ENCODE measurements at regions not wholly inside any gene's neighbourhood (a gene's known extent, or its start where the extent isn't known, plus 50 kb on each side); places are given as distances from the start of the nearest gene placed in this dataset.

- Histone ChIP-seq H3K4me3 (no peak overlapping the region), H4K20me1 (ENCODE audit: insufficient read depth, poor library complexity, severe bottlenecking) (no peaks in the 10 kb centered on the region), H3K79me2 (no peaks in the 10 kb centered on the region), H3K9me2 (replicated peaks; ENCODE audit: insufficient read depth) (no peaks in the 10 kb centered on the region), H2AFZ (no peak overlapping the region), H3K4me1 (ENCODE audit: insufficient read depth) (no peaks in the 10 kb centered on the region), H3K9me3 (ENCODE audit: low read depth) (no peaks in the 10 kb centered on the region), H3K27ac (no peak overlapping the region), H3K36me3 (replicated peaks; ENCODE audit: insufficient read depth, low read depth) (no peaks in the 10 kb centered on the region), H3K4me2 (no peak overlapping the region), H3K27me3 (no peaks in the 10 kb centered on the region)
- DNase-seq (ENCODE audit: low spot score) = no peak
- TF ChIP-seq EZH2 (IDR thresholded peaks at IDR 0.05; ENCODE audit: borderline replicate concordance) = no peak
- no peak for TF ChIP-seq EZH2phosphoT487 (IDR thresholded peaks at IDR 0.05; ENCODE audit: low read depth, severe bottlenecking, unreplicated experiment)
- no peak for TF ChIP-seq CTCF (IDR thresholded peaks at IDR 0.05; ENCODE audit: poor library complexity)
- 92% methylated on average over 3 of the region's 3 CpGs for WGBS (ENCODE audit: low lambda C conversion rate, missing lambda C conversion rate)
These were observed 235.2 kb upstream of the MSX2 start for GRCh38 chr5:174489215-174489614.

DNA sequence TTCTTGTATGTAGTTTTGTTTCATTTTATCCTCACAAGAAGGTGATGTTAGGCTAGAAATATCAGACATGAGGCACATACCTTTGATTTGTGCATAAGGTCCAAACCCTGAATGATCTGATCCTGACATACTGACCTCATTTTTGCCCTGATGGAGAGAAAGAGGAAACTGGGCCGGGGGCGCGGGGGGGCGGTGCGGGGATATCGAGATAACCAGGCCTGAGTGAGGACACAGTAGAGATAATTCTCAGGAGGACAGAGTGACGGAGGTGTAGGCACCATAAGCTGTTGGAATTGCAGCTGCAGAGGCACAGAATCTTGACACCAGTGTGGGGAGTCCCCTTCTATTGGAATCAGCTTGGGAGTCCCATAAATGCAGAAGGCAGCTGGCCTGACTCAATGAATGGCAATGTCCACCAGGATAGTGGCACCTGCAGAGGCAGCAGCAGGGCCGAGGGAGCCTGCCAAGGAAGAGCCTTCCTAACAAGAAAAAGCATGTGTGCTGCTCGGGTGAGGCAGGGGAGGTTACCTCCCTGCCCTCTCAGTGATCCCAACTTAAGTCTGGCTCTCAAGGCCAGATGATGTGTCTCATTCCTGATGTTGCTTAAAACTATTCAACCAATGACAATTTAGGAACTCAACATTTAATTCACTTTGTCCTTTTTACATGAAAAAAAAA lies 234.3 kb upstream of the MSX2 start:
- 87% methylated on average over 8 of the region's 9 CpGs for WGBS (ENCODE audit: low lambda C conversion rate, missing lambda C conversion rate)
- Histone ChIP-seq H3K79me2 (no peaks in the 10 kb centered on the region), H3K9me2 (replicated peaks; ENCODE audit: insufficient read depth) (no peaks in the 10 kb centered on the region), H3K9me3 (ENCODE audit: low read depth) (no peaks in the 10 kb centered on the region), H2AFZ (no peak overlapping the region), H3K27me3 (no peaks in the 10 kb centered on the region), H3K27ac (no peak overlapping the region), H4K20me1 (ENCODE audit: insufficient read depth, poor library complexity, severe bottlenecking) (no peaks in the 10 kb centered on the region), H3K36me3 (replicated peaks; ENCODE audit: insufficient read depth, low read depth) (no peaks in the 10 kb centered on the region), H3K4me2 (no peak overlapping the region), H3K4me1 (ENCODE audit: insufficient read depth) (no peaks in the 10 kb centered on the region), H3K4me3 (no peak overlapping the region)
- TF ChIP-seq CTCF (IDR thresholded peaks at IDR 0.05; ENCODE audit: poor library complexity) = no peak
- no peak for TF ChIP-seq EZH2 (IDR thresholded peaks at IDR 0.05; ENCODE audit: borderline replicate concordance)
- no peak for TF ChIP-seq EZH2phosphoT487 (IDR thresholded peaks at IDR 0.05; ENCODE audit: low read depth, severe bottlenecking, unreplicated experiment)
- no peak for DNase-seq (ENCODE audit: low spot score)

DNA sequence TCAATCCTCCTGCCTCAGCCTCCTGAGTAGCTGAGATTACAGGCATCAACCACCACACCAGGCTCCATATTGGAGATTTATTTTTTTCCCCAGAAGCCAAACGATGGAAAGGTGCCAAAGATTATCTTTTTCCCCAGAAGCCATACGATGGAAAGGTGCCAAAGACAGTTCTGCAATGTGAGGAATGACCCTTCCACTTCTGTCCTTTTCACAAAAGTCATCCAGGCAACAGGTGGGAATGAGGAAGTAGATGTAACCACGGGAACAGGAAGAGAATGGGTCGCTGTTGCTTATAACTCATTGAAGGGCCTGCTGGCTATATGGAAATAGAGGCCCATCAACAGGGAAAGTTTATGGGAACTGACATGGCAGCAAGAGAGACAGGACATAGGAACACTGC lies 233.7 kb upstream of the MSX2 start:
- no peaks in the 10 kb centered on the region for H3K4me1 ChIP-seq (ENCODE audit: insufficient read depth)
- H3K79me2 ChIP-seq = no peaks in the 10 kb centered on the region
- no peaks in the 10 kb centered on the region for H3K27me3 ChIP-seq
- 86% methylated on average over 4 of the region's 4 CpGs for WGBS (ENCODE audit: low lambda C conversion rate, missing lambda C conversion rate)
- no peaks in the 10 kb centered on the region for H3K36me3 ChIP-seq (replicated peaks; ENCODE audit: insufficient read depth, low read depth)
- no peak overlapping the region for H3K4me2 ChIP-seq
- H2AFZ ChIP-seq = no peak overlapping the region
- H3K9me2 ChIP-seq (replicated peaks; ENCODE audit: insufficient read depth) = no peaks in the 10 kb centered on the region
- H3K9me3 ChIP-seq (ENCODE audit: low read depth) = no peaks in the 10 kb centered on the region
- no peak for DNase-seq (ENCODE audit: low spot score)
- H3K4me3 ChIP-seq = no peak overlapping the region
- no peak overlapping the region for H3K27ac ChIP-seq
- TF ChIP-seq EZH2phosphoT487 (IDR thresholded peaks at IDR 0.05; ENCODE audit: low read depth, severe bottlenecking, unreplicated experiment) = no peak
- TF ChIP-seq CTCF (IDR thresholded peaks at IDR 0.05; ENCODE audit: poor library complexity) = no peak
- no peak for TF ChIP-seq EZH2 (IDR thresholded peaks at IDR 0.05; ENCODE audit: borderline replicate concordance)
- no peaks in the 10 kb centered on the region for H4K20me1 ChIP-seq (ENCODE audit: insufficient read depth, poor library complexity, severe bottlenecking)
